ENCODE measurements at regions not wholly inside any gene's neighbourhood (a gene's known extent, or its start where the extent isn't known, plus 50 kb on each side); places are given as distances from the start of the nearest gene placed in this dataset.

DNA sequence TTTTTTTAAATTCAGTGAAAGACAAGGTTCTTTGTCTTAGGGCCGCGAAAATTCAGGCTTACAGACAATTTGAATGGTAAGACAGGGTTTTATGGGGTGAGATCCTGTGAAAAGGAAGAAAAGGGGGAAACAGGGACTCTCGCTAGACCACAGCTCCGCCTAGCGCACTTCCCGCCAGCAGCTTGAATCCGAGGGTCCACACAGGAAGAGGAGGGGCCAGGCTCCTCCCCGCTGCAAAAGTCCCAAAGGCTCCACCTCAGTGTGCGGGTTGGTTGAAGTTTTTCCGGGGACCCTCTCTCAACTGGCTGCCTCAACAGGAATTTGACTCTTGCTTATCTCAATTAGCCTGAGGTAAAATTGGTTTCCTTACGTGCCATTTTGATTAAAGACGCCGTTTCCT lies 950.9 kb upstream of the CNTN5 start:
- POLR2A ChIA-PET, result no interaction called here
- Histone ChIP-seq H3K4me2 (ENCODE audit: insufficient read depth, low read length) (no peak overlapping the region), H3K9me3 (replicated peaks; ENCODE audit: control insufficient read depth, insufficient read depth, low read length) (no peaks in the 10 kb centered on the region), H3K4me3 (replicated peaks in 1 of 3; ENCODE audit: insufficient read depth in 1 of 3, low read depth in 1 of 3, low read length in 3 of 3) (no peak overlapping the region), H3K36me3 (ENCODE audit: control insufficient read depth in 2 of 2, extremely low read depth in 1 of 2, insufficient read depth in 2 of 2, low read length in 2 of 2) (no peaks in the 10 kb centered on the region), H2AFZ (ENCODE audit: low read depth, low read length) (no peak overlapping the region), H3K27ac (ENCODE audit: insufficient read depth, low read depth, low read length) (no peak overlapping the region), H3K9ac (replicated peaks; ENCODE audit: extremely low read depth, insufficient read depth, low read length) (no peak overlapping the region), H3K4me1 (ENCODE audit: control insufficient read depth, extremely low read depth, insufficient read depth, low read length) (no peaks in the 10 kb centered on the region), H3K9me1 (replicated peaks; ENCODE audit: control insufficient read depth, extremely low read depth, insufficient read depth, low read length) (no peaks in the 10 kb centered on the region), H3K79me2 (ENCODE audit: control insufficient read depth, insufficient read depth, low read length) (no peaks in the 10 kb centered on the region), H4K20me1 (replicated peaks; ENCODE audit: control insufficient read depth, extremely low read depth, insufficient read depth, low read length) (no peaks in the 10 kb centered on the region), H3K27me3 (ENCODE audit: control insufficient read depth in 2 of 2, insufficient read depth in 2 of 2, low read length in 2 of 2) (no peaks in the 10 kb centered on the region)
- dilution Hi-C loops (cut with MboI; ENCODE audit: extremely low pct_ligation_motif_present, low sequenced_read_pairs) (no loop called here), intact Hi-C loops (cut with micrococcal nuclease) (no loop called here)
- DNase-seq (ENCODE audit: low read depth, low spot score) (no peak), FAIRE-seq (no peak)
- CTCF ChIA-PET, result no interaction called here
- TF ChIP-seq POLR2A (IDR thresholded peaks at IDR 0.05; ENCODE audit: low read depth, low read length) (no peak), GATA2 (IDR thresholded peaks at IDR 0.05; ENCODE audit: insufficient read depth, insufficient read length, low read depth, low read length) (no peak), JUN (IDR thresholded peaks at IDR 0.05; ENCODE audit: borderline replicate concordance, insufficient read depth, insufficient read length, low read depth) (no peak), MYC (IDR thresholded peaks at IDR 0.05; ENCODE audit: low read depth, low read length) (no peak), POLR2AphosphoS5 (IDR thresholded peaks at IDR 0.05; ENCODE audit: insufficient read depth, low read depth, low read length) (no peak), FOS (IDR thresholded peaks at IDR 0.05; ENCODE audit: borderline replicate concordance, insufficient read depth, low read length) (no peak), EZH2 (IDR thresholded peaks at IDR 0.05; ENCODE audit: borderline replicate concordance, low read depth, low read length, severe bottlenecking) (no peak)
- TF ChIP-seq, protein P1, sequence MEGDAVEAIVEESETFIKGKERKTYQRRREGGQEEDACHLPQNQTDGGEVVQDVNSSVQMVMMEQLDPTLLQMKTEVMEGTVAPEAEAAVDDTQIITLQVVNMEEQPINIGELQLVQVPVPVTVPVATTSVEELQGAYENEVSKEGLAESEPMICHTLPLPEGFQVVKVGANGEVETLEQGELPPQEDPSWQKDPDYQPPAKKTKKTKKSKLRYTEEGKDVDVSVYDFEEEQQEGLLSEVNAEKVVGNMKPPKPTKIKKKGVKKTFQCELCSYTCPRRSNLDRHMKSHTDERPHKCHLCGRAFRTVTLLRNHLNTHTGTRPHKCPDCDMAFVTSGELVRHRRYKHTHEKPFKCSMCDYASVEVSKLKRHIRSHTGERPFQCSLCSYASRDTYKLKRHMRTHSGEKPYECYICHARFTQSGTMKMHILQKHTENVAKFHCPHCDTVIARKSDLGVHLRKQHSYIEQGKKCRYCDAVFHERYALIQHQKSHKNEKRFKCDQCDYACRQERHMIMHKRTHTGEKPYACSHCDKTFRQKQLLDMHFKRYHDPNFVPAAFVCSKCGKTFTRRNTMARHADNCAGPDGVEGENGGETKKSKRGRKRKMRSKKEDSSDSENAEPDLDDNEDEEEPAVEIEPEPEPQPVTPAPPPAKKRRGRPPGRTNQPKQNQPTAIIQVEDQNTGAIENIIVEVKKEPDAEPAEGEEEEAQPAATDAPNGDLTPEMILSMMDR (IDR thresholded peaks at IDR 0.05; ENCODE audit: extremely low read depth in 1 of 2, insufficient read depth in 1 of 2, low read depth in 1 of 2, low read length in 2 of 2), result no peak
- TF ChIP-seq, protein P2, sequence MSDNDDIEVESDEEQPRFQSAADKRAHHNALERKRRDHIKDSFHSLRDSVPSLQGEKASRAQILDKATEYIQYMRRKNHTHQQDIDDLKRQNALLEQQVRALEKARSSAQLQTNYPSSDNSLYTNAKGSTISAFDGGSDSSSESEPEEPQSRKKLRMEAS (IDR thresholded peaks at IDR 0.05; ENCODE audit: insufficient read depth, insufficient read length), result no peak
- BruUV-seq (replicated peaks), result no TSS peak

Data from endothelial cell of umbilical vein (primary cell).